Esophagus (tissue), 2 donors: ENCODE measurements at regions not wholly inside any gene's neighbourhood (a gene's known extent, or its start where the extent isn't known, plus 50 kb on each side); places are given as distances from the start of the nearest gene placed in this dataset.
"Not testable (repeated sequence)": the region's sequence is repeated elsewhere in the genome, so short reads cannot be mapped to it uniquely, and the experiment has no call there.

ENCODE experiments used
- H3K27ac ChIP-seq, 2 donors: one replicate each; pipeline ENCODE4 v1.5.1; 2013; ENCODE audit warnings: low read depth in 2 of 2, mild to moderate bottlenecking in 2 of 2, inconsistent platforms in 1 of 2, low read length in 1 of 2, moderate library complexity in 1 of 2
- H3K27me3 ChIP-seq, 2 donors: one replicate each; pipeline ENCODE4 v1.6.1; 2013; ENCODE audit warnings: low read length in 2 of 2, control low read depth in 1 of 2, mild to moderate bottlenecking in 1 of 2; ENCODE audit not compliant: insufficient read depth in 2 of 2, control insufficient read depth in 1 of 2
- H3K36me3 ChIP-seq, 2 donors: one replicate each; pipeline ENCODE4 v1.6.1; 2013; ENCODE audit warnings: low read length in 1 of 2; ENCODE audit not compliant: control insufficient read depth in 2 of 2, insufficient read depth in 2 of 2
- H3K4me1 ChIP-seq, 2 donors: one replicate each; pipeline ENCODE4 v1.6.1; 2013; ENCODE audit warnings: low read length in 1 of 2; ENCODE audit not compliant: control insufficient read depth in 2 of 2, insufficient read depth in 2 of 2
- H3K4me3 ChIP-seq, 2 donors: one replicate each; pipeline ENCODE4 v1.5.1; 2013; ENCODE audit warnings: low read length in 2 of 2, mild to moderate bottlenecking in 2 of 2, low read depth in 1 of 2, moderate library complexity in 1 of 2
- H3K9me3 ChIP-seq, 2 donors: one replicate each; pipeline ENCODE4 v1.6.1; 2013; ENCODE audit warnings: mild to moderate bottlenecking in 2 of 2, low read depth in 1 of 2, low read length in 1 of 2, moderate library complexity in 1 of 2; ENCODE audit not compliant: control insufficient read depth in 2 of 2, insufficient read depth in 1 of 2
- WGBS, 2 donors: extraction: QIAGEN DNeasy Blood & Tissue Kit; methylation state at CpG; one replicate each; pipeline ENCODE4 v1.1.7; 2013; 5-methylcytosine and 5-hydroxymethylcytosine counted together
- donor health status: healthy with polysubstance abuse.
- donor health status: Bipolar disorder and iron deficiency.

DNA sequence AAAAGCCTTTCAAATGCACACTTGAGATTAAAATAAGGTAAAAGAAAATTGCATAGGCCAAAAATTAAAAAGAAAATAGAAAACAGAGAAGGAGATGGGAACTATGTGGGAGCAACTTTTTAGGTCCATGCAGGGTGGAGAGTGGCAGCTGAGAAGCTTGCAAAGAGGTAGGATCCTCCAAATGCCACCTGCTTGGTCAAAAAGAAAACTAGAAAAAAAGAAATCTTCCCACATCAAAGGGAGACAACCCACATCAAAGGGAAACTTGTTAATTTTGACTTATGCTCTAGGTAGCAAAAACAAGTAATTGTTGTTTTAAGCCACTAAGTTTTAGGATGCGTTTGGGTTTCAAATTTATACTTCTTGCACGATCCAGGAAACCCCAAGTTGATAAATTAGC, 342.9 kb downstream of the IL20RB start:
- WGBS, 2 donors: 45 to 63% methylated on average over 2 of the region's 2 CpGs
- H3K27me3 ChIP-seq: no peaks in the 10 kb centered on the region
- no peaks in the 10 kb centered on the region for H3K36me3 ChIP-seq

DNA sequence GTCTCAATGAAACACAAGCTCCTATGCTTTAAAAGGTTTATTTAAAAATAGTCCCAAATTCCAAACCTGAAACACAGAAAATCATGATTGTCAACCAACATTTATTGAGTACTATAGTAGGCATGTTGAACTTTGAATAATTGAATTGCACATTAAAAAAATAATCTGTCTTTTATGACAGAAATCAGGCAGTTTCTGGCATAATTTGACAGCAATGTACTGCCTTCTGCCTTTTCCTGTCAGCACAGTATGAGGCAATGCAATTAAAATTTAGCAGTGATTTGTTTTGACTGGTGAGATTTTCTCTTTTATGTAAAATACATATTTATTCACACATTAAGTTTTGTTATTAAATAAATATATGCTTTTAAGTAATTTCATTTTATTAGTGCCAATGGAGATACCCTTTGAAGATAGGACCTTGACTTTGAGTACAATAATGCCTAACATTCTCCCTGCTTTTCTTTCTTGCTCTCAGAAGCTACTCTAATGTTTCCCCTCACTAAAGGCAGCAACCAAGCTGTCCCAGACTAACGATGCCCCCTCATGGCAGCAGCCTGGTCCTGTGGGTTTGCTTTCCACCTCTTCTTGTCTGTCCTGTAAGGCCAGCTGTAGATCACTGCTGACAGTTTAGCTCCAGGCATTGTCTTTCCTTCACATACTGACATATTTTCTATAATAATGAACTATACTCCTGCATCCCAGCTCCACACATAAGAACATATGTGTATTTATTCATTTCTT, 346.7 kb downstream of the IL20RB start:
- no peaks in the 10 kb centered on the region for H3K36me3 ChIP-seq
- no peaks in the 10 kb centered on the region for H3K27me3 ChIP-seq
- no peaks in the 10 kb centered on the region for H3K9me3 ChIP-seq
- no peak overlapping the region for H3K27ac ChIP-seq
- WGBS, 2 donors: 42 to 56% methylated on average over 1 of the region's 1 CpG
- no peaks in the 10 kb centered on the region for H3K4me1 ChIP-seq
- H3K4me3 ChIP-seq: no peak overlapping the region

More for the DNA sequence above, 342.9 kb downstream of the IL20RB start:
- H3K27ac ChIP-seq: no peak overlapping the region
- no peak overlapping the region for H3K4me3 ChIP-seq
- no peaks in the 10 kb centered on the region for H3K4me1 ChIP-seq
- no peaks in the 10 kb centered on the region for H3K9me3 ChIP-seq

DNA sequence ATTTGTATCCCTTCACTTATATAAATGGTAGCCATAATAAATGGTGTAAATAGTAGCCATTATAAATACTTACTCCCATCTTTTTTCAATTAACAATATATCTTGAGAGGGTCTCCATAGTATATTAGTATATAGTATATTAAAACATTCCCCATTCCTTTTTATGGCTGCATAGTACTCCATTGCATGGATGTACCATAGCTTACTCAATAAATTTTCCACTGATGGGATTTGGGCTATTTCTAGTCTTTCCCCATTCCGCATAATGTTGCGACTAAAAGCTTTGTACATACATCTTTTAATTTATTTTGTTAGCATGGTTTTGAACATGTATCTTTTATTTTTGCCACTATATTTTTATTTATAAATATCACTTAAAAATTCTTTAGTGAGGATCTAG, 366.3 kb downstream of the IL20RB start:
- H3K36me3 ChIP-seq: no peaks in the 10 kb centered on the region
- no peaks in the 10 kb centered on the region for H3K27me3 ChIP-seq
- H3K4me1 ChIP-seq: no peaks in the 10 kb centered on the region
- H3K4me3 ChIP-seq: no peak overlapping the region
- no peak overlapping the region for H3K27ac ChIP-seq
- H3K9me3 ChIP-seq: no peaks in the 10 kb centered on the region
- WGBS, 2 donors: 96 to 98% methylated on average over 2 of the region's 2 CpGs

DNA sequence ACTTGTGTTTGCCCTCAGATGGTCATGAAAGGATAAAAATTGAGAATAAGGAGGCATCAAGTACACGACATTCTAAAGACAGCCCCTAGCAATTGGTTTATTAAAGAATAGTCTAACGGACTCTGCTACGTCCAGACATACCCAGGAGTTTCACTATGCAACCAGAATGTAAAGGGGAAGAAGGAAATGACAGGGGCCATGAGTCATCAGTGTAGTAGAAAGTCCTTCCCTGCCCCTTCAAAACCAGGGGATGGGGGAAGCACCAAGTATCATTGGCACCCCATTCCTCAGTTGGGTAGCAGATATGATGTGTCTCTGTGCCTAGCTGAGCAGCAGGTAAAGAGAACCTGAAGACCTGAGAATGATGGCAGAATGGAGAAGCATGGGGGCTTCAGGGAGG, 367.4 kb downstream of the IL20RB start:
- Histone ChIP-seq H3K36me3 (no peaks in the 10 kb centered on the region), H3K9me3 (no peaks in the 10 kb centered on the region), H3K27ac (no peak overlapping the region), H3K27me3 (no peaks in the 10 kb centered on the region), H3K4me1 (no peaks in the 10 kb centered on the region), H3K4me3 (no peak overlapping the region)
- 76 to 77% methylated on average over 3 of the region's 3 CpGs for WGBS, 2 donors

DNA sequence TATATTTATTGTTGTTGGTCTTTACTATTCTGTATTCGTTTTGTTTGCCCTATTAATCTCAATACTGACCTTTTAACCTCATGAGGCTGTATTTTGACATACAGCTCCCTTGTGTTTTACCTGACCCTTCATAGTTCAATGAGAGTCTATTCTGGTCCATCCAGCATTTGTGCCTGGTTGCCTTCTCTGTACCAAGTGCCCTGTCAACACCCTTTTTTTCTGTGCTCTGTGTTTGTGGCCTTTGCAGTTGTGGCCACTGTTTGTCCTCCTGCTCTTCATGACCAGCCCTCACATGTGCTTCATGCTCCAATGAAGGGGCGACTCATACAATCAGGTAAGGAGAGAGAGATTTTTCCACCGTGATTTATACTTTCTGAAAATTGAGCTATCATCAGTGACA, 368.2 kb downstream of the IL20RB start:
- 66 to 67% methylated on average over 3 of the region's 3 CpGs for WGBS, 2 donors
- Histone ChIP-seq H3K36me3 (no peaks in the 10 kb centered on the region), H3K4me1 (no peaks in the 10 kb centered on the region), H3K27ac (no peak overlapping the region), H3K4me3 (no peak overlapping the region), H3K9me3 (no peaks in the 10 kb centered on the region), H3K27me3 (peaks cover 0 to under 1% of the 10 kb centered on the region in 2 donors)

DNA sequence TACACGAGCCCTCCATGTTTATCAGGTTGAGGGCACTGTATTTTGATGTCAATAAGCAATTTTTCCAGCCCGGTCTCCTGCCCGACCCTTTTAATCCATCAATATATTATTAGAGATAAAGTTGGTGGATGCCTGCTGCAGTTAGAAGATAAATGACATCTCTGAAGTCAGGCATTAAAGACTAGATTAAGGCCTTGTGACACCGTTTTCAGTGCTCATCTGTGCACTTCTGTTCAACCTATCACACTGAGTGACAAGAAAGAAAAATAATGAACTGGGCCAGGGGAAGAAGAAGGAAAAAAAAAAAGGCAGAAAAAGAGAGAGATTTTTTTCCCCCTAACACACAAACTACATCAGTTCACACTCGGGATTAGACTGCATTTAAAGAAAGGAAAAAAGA, 371.8 kb downstream of the IL20RB start:
- Histone ChIP-seq H3K9me3 (peaks cover 0 to 4% of the 10 kb centered on the region in 2 donors), H3K27me3 (peaks cover 0 to 2% of the 10 kb centered on the region in 2 donors), H3K4me3 (no peak overlapping the region), H3K4me1 (no peaks in the 10 kb centered on the region), H3K27ac (no peak overlapping the region), H3K36me3 (no peaks in the 10 kb centered on the region)
- WGBS, 2 donors: 40 to 50% methylated on average over 5 of the region's 5 CpGs

DNA sequence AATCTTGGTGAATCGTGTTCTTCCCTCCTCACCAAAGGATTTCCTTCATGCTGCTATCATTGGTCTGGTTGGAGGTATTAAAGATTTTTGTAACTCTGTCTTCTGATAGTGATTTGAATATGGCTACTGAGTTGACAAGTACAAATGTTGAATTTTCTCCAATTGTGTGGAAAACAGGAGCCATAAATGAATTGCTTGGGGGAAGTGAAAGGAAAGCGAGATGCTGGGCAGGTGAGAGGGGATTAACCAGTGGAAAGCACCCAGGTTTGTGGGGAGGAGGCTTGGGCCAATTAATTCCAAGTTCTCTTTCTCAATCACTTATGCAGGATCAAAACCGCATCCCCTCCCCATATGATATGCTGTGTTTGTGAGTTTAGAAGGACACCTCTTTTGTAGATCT, 372.5 kb downstream of the IL20RB start:
- Histone ChIP-seq H3K27me3 (peaks cover 0 to 2% of the 10 kb centered on the region in 2 donors), H3K36me3 (no peaks in the 10 kb centered on the region), H3K9me3 (peaks cover 0 to 4% of the 10 kb centered on the region in 2 donors), H3K4me3 (no peak overlapping the region), H3K27ac (no peak overlapping the region), H3K4me1 (no peaks in the 10 kb centered on the region)
- WGBS, 2 donors: 75 to 76% methylated on average over 3 of the region's 3 CpGs

DNA sequence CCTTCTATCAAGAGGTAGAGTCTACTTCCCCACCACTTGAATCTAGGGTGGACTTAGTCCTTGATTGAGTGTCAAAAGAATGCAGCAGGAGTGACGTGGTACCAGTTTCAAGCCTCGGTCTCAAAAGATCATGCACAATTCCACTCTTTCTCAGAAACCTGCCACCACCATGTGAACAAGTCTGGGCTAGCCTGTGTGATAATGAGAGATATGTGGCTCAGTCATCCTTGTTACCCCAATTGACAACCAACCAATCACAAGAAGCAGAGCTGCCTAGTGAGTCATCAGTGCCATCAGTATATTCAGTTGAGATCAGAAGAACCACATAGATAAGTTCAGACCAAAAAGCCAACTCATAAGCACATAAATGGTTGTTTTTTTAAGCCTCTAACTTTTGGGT, 374.5 kb downstream of the IL20RB start:
- Histone ChIP-seq H3K4me3 (no peak overlapping the region), H3K9me3 (peaks cover 0 to 4% of the 10 kb centered on the region in 2 donors), H3K4me1 (no peaks in the 10 kb centered on the region), H3K36me3 (no peaks in the 10 kb centered on the region), H3K27me3 (peaks cover 0 to 2% of the 10 kb centered on the region in 2 donors), H3K27ac (no peak overlapping the region)
- 55 to 73% methylated on average over 2 of the region's 2 CpGs for WGBS, 2 donors

GRCh38 chr3:137335478-137335877, 377.7 kb downstream of the IL20RB start:
- WGBS, 2 donors: 43 to 47% methylated on average over 7 of the region's 7 CpGs
- H3K9me3 ChIP-seq: peaks cover 0 to 4% of the 10 kb centered on the region in 2 donors
- H3K36me3 ChIP-seq: no peaks in the 10 kb centered on the region
- no peak overlapping the region for H3K27ac ChIP-seq
- no peak overlapping the region for H3K4me3 ChIP-seq
- peaks cover 0 to 2% of the 10 kb centered on the region in 2 donors for H3K27me3 ChIP-seq
- H3K4me1 ChIP-seq: no peaks in the 10 kb centered on the region

DNA sequence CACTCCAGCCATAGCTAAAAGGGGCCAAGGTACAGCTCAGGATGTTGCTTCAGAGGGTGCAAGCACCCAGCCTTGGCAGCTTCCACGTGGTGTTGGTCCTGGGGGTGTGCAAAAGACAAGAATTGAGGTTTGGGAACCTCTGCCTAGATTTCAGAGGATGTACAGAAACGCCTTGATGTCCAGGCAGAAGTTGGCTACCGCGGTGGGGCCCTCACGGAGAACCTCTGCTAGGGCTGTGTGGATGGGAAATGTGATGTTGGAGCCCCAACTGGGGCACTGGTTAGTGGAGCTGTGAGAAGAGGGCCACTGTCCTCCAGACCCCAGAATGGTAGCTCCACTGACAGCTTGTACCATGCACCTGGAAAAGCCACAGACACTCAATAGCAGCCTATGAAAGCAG, 380.6 kb downstream of the IL20RB start:
- H3K36me3 ChIP-seq, H3K27me3 ChIP-seq, H3K4me3 ChIP-seq, H3K27ac ChIP-seq, H3K9me3 ChIP-seq, H3K4me1 ChIP-seq: not testable (repeated sequence)
- WGBS, 2 donors: 59 to 68% methylated on average over 5 of the region's 5 CpGs
